GM21447 (cell line): ENCODE measurements at regions not wholly inside any gene's neighbourhood (a gene's known extent, or its start where the extent isn't known, plus 50 kb on each side); places are given as distances from the start of the nearest gene placed in this dataset.

Source experiments
- ATAC-seq: cut with Tn5 transposase; IDR thresholded peaks from one replicate; pipeline ENCODE4 v1.9.1; 2021; ENCODE audit not compliant: unreplicated experiment

- ATAC-seq = no peak
Observed at GRCh38 chr13:109537584-109537983, 248.8 kb downstream of the IRS2 start.

- no peak for ATAC-seq
Observed at GRCh38 chr13:109533350-109533749, 253.0 kb downstream of the IRS2 start.

- no peak for ATAC-seq
Observed at GRCh38 chr13:109529964-109530363, 256.4 kb downstream of the IRS2 start.

DNA sequence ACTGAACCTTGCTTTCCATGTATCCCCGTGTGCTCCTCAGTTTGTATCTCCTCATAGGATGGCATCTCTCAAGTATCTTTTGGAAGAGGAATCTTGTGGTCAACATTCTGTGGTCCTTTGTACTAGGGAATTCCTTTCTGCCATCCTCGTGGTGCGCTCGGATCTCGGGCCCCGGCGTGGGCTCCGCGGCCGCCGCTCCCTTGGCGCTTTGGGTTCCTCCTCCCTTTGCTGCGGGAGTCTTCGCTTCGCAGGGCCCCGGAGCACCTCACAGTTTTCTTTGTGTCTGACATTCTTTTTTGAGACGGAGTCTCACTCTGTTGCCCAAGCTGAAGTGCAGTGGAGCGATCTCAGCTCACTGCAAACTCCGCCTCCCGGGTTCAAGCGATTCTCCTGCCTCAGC lies 264.7 kb downstream of the IRS2 start:
- no peak for ATAC-seq

GRCh38 chr13:109517517-109517916 lies 268.9 kb downstream of the IRS2 start:
- ATAC-seq = no peak

- no peak for ATAC-seq
Observed at GRCh38 chr13:109516186-109516585, 270.2 kb downstream of the IRS2 start.

- no peak for ATAC-seq
Observed at GRCh38 chr13:109510013-109510412, 276.4 kb downstream of the IRS2 start.

DNA sequence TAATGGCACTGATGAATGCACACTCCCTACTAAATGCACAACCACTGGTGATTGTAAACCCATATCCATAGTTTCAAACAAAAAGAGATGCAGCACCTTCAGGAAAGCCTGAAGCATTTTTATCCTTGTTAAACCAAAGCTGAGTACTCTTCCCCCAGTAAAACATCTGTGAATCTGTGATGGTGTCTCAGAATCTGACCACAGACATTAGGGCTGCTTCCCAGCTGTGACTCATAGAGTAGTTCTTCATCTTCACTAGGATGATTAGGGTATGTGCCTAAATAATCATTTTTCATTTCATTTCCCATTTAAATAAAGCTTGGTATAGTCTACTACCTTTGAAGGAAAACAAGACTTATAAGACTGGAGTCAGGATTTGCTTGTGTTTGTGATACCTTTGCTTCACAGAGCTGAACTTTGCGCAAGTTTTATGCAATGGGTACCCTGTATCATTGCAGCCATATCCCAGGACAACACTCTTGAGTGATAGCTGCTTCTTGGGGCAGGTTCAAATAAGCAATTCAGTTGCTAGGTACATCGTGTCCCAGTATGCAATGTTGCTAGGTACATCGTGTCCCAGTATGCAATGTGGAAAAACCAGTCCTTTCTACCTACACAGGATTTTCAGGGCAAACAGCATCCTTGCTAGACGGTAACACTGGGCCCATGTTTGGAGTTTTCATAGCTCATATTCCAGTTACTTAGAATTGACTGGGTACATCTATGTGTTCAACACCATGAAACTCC lies 277.1 kb downstream of the IRS2 start:
- ATAC-seq = no peak

- no peak for ATAC-seq
Observed at GRCh38 chr13:109500146-109500773, 286.1 kb downstream of the IRS2 start.

GRCh38 chr13:109497917-109498316 lies 288.5 kb downstream of the IRS2 start:
- no peak for ATAC-seq

- ATAC-seq = no peak
Observed at GRCh38 chr13:109496216-109496615, 290.2 kb downstream of the IRS2 start.

DNA sequence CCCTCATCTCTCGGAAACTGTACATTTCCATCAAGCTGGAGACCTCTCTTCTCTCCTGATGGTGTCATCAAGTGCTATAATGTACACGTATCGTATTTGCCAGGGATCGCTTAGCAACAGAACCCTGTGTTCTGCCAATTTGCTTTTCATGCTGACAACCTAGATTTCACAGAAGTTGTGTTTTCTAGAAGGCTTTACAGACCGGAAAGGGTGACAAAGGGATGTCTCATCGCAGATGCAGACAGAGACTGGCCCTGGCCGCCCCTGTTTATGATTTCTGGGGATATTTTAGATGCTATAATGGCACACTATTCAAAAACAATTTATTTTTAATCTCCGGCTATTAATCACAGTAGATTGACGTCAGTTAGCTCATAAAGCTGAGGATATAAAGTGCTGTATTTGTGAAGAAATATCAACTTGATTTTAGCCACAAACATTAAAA lies 291.4 kb downstream of the IRS2 start:
- no peak for ATAC-seq

- ATAC-seq = no peak
Observed at GRCh38 chr13:109485136-109485794, 301.1 kb downstream of the IRS2 start.

DNA sequence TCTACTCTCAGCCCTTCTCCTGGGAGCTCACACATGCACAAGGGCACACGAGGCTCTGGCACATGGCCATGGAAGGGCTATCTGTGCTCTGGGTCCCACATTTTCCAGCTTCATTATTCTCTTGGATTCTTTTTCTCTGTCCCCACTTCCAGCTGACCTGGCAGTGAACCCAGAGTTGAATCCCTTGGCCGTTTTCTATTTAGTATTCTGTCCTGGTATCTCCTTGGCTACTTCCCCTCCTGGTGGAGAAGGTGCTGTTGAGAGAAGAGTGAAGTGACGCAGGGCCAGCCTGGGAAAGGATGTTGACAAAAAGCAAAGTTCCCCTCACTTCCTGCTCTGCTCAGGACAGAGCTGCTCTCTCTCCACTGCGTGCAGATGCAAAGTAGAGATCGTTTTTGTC lies 303.1 kb downstream of the IRS2 start:
- no peak for ATAC-seq

DNA sequence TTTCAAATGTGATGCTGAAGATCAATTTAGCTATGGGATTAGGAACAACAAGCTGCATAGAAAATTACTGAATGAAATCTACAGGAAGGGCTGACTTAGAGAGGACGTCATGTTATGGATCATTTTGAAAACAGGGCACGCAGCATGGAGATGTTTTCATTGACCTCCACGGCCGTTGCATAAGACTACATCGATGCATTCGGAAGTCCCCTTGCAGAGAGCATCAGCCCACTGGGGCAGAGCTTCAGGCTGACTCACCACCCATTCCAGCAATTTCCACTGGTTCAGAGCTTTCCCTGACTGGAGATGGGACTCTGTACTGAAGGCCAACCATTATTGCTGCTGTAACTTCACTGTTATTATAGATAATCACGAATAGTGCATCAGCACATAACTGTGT lies 305.3 kb downstream of the IRS2 start:
- ATAC-seq = no peak

GRCh38 chr13:109480011-109480955 lies 306.1 kb downstream of the IRS2 start:
- no peak for ATAC-seq

- no peak for ATAC-seq
Observed at GRCh38 chr13:109479534-109479933, 306.8 kb downstream of the IRS2 start.

DNA sequence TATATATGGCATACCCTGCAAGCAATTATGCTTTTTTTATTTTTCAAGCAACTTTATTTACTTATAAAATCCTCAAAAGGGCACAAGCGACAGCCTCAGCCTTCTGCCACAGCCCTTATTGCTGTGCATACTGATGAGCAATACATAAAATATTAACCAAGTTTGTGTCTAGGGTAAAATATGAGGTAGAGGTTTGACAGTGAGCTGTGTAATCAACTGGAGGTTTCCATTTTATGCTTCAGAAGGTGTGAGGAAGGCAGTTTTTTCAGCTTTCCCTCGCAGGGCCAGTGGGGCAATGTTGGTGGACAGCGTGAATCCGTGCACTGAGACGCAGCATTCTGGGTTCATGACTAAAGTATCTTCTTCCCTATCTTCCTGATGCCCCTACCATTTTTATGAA lies 310.4 kb downstream of the IRS2 start:
- no peak for ATAC-seq

DNA sequence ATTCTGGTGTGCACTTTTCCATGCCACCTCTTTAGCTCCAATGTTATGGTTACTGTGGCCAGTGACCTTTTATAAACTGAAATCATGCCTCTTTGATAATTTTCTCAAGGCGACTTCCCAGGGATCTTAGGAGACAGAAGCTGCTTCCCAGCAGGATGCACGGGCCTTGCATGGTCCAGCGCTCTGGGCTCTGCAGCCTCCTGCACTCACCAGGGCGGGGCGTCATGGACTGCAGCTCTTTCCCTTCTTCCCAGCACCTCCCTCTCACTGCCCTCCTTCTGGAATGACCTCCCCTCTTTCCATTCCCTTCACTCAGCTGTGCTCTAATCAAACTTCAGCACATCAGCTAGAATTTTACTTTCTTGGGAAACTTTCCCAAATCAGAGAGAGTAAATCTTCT lies 318.3 kb downstream of the IRS2 start:
- ATAC-seq = no peak

GRCh38 chr13:109465148-109465547 lies 321.2 kb downstream of the IRS2 start:
- no peak for ATAC-seq
